PFSK-1 (cell line): ENCODE measurements at regions not wholly inside any gene's neighbourhood (a gene's known extent, or its start where the extent isn't known, plus 50 kb on each side); places are given as distances from the start of the nearest gene placed in this dataset.

Experiments used
- FOXP2 ChIP-seq: optimal IDR thresholded peaks from 2 replicates; pipeline ENCODE3; 2011; ENCODE audit warnings: borderline replicate concordance, control low read depth, inconsistent platforms; ENCODE audit not compliant: insufficient read depth; ENCODE audit errors: extremely low read length, extremely low read depth
- POLR2AphosphoS5 ChIP-seq: IDR thresholded peaks from 2 replicates; pipeline ENCODE4 v1.6.1; 2012; ENCODE audit warnings: low read depth, mild to moderate bottlenecking, control low read depth, low read length, moderate library complexity
- SIN3A ChIP-seq: IDR thresholded peaks from 2 replicates; pipeline ENCODE4 v1.6.1; 2012; ENCODE audit warnings: mild to moderate bottlenecking, low read length, moderate library complexity, borderline replicate concordance; ENCODE audit not compliant: insufficient read depth
- TAF1 ChIP-seq: IDR thresholded peaks from 2 replicates; pipeline ENCODE4 v1.6.1; 2012; ENCODE audit warnings: low read length, control low read depth, borderline replicate concordance; ENCODE audit not compliant: insufficient read depth
- TF ChIP-seq, protein P1 (sequence below), 2 experiments: IDR thresholded peaks; 2 replicates each; pipeline versions ENCODE4 v1.6.1 to v1.8.0; 2011 to 2012; ENCODE audit warnings: low read depth in 2 of 2, low read length in 2 of 2, control low read depth in 1 of 2, inconsistent platforms in 1 of 2, mild to moderate bottlenecking in 1 of 2, moderate library complexity in 1 of 2; ENCODE audit not compliant: insufficient read depth in 1 of 2

DNA sequence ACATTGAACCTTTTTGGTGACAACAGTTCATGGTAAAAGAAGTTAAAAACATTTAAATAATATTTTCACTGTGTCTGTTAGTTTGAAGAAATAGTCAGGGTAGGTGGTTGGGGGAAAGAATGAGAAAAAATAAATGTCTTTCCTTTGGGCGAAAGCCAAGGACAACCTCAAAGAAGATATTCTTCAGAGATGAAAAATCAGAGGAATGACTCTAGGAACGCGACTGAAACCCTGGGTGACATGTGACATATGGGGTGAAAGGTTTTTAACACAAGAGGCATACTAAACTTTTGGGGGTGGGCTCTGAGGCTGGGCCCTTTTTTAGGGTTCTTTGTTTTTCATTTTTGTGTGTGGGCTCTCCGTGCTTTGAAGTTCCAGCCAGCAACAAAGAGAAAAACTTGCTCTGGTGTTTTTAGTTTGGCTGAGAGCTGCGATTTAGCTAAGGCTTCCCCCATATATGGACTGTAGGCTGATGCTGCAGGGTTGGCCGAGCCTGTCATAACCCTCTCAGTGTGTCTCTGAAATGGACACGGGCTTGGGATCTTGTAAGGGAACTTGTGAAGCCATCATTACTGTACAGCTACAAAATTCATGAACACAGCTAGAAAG lies 610.1 kb upstream of the ARID1B start:
- TF ChIP-seq POLR2AphosphoS5 = no peak
- TF ChIP-seq, protein P1, sequence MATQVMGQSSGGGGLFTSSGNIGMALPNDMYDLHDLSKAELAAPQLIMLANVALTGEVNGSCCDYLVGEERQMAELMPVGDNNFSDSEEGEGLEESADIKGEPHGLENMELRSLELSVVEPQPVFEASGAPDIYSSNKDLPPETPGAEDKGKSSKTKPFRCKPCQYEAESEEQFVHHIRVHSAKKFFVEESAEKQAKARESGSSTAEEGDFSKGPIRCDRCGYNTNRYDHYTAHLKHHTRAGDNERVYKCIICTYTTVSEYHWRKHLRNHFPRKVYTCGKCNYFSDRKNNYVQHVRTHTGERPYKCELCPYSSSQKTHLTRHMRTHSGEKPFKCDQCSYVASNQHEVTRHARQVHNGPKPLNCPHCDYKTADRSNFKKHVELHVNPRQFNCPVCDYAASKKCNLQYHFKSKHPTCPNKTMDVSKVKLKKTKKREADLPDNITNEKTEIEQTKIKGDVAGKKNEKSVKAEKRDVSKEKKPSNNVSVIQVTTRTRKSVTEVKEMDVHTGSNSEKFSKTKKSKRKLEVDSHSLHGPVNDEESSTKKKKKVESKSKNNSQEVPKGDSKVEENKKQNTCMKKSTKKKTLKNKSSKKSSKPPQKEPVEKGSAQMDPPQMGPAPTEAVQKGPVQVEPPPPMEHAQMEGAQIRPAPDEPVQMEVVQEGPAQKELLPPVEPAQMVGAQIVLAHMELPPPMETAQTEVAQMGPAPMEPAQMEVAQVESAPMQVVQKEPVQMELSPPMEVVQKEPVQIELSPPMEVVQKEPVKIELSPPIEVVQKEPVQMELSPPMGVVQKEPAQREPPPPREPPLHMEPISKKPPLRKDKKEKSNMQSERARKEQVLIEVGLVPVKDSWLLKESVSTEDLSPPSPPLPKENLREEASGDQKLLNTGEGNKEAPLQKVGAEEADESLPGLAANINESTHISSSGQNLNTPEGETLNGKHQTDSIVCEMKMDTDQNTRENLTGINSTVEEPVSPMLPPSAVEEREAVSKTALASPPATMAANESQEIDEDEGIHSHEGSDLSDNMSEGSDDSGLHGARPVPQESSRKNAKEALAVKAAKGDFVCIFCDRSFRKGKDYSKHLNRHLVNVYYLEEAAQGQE (IDR thresholded peaks at IDR 0.05; ENCODE audit: insufficient read depth in 1 of 2, low read depth in 2 of 2, low read length in 2 of 2) = no peak
- TF ChIP-seq SIN3A = no peak
- TF ChIP-seq FOXP2 = no peak
- TF ChIP-seq TAF1 = no peak
